Smooth muscle cell (in vitro differentiated cells): ENCODE measurements at regions not wholly inside any gene's neighbourhood (a gene's known extent, or its start where the extent isn't known, plus 50 kb on each side); places are given as distances from the start of the nearest gene placed in this dataset.

Source experiments
- DNase-seq: peaks from one replicate; lab custom pipeline; 2025; ENCODE audit not compliant: unreplicated experiment; lab: John Stamatoyannopoulos, UW
- H2AFZ ChIP-seq: fragments of 200-600 bp; sonication (generic); 2 replicates; pipeline ENCODE4 v1.6.0; 2016; ENCODE audit warnings: antibody characterized with exemption, low read depth, mild to moderate bottlenecking
- H3F3A ChIP-seq: fragments of 200-600 bp; sonication (generic); 2 replicates; pipeline ENCODE4 v1.6.0; 2017; ENCODE audit warnings: antibody characterized with exemption, low read depth
- H3K27ac ChIP-seq: fragments of 200-600 bp; sonication (generic); 2 replicates; pipeline ENCODE4 v1.5.1; 2016; ENCODE audit warnings: low read depth, mild to moderate bottlenecking
- H3K27me3 ChIP-seq: fragments of 200-600 bp; sonication (generic); 2 replicates; pipeline ENCODE4 v1.6.1; 2016; ENCODE audit warnings: low read depth, mild to moderate bottlenecking
- H3K36me3 ChIP-seq: fragments of 200-600 bp; sonication (generic); 2 replicates; pipeline ENCODE4 v1.5.1; 2016; ENCODE audit warnings: low read depth
- H3K4me1 ChIP-seq: fragments of 200-600 bp; sonication (generic); 2 replicates; pipeline ENCODE4 v1.5.1; 2016; ENCODE audit warnings: low read depth
- H3K4me2 ChIP-seq: fragments of 200-600 bp; sonication (generic); 2 replicates; pipeline ENCODE4 v1.6.0; 2016; ENCODE audit warnings: mild to moderate bottlenecking
- H3K4me3 ChIP-seq: fragments of 200-600 bp; sonication (generic); 2 replicates; pipeline ENCODE4 v1.5.1; 2016; ENCODE audit warnings: mild to moderate bottlenecking
- H3K79me2 ChIP-seq: fragments of 200-600 bp; sonication (generic); 2 replicates; pipeline ENCODE4 v1.6.0; 2016; ENCODE audit warnings: low read depth, mild to moderate bottlenecking
- H3K9ac ChIP-seq: fragments of 200-600 bp; sonication (generic); 2 replicates; pipeline ENCODE4 v1.6.0; 2016; ENCODE audit warnings: low read depth
- H3K9me3 ChIP-seq: fragments of 200-600 bp; sonication (generic); replicated peaks from 2 replicates; pipeline ENCODE4 v1.5.1; 2016; ENCODE audit warnings: low read depth
- H4K20me1 ChIP-seq: fragments of 200-600 bp; sonication (generic); 2 replicates; pipeline ENCODE4 v1.6.0; 2016; ENCODE audit warnings: low read depth
- CTCF ChIP-seq: fragments of 200-600 bp; sonication (generic); IDR thresholded peaks from 2 replicates; pipeline ENCODE4 v1.5.1; 2017; ENCODE audit warnings: borderline replicate concordance, mild to moderate bottlenecking, antibody characterized with exemption; ENCODE audit not compliant: insufficient read depth, poor library complexity, severe bottlenecking
- WGBS: methylation state at CpG from one replicate; pipeline ENCODE4 v1.1.7; 2016; ENCODE audit warnings: low lambda C conversion rate; 5-methylcytosine and 5-hydroxymethylcytosine counted together

- no peaks in the 10 kb centered on the region for H3K9me3 ChIP-seq
- DNase-seq: no peak
- H3K27ac ChIP-seq: peak overlapping the region; percentile 71
- H3K4me2 ChIP-seq: peak overlapping the region; percentile 70
- H4K20me1 ChIP-seq: no peaks in the 10 kb centered on the region
- H2AFZ ChIP-seq: peak overlapping the region; percentile 65
- no peaks in the 10 kb centered on the region for H3K79me2 ChIP-seq
- WGBS: 40% methylated on average over 8 of the region's 8 CpGs
- H3F3A ChIP-seq: peaks cover 14% of the 10 kb centered on the region
- H3K4me3 ChIP-seq: no peak overlapping the region
- H3K9ac ChIP-seq: no peak overlapping the region
- no peaks in the 10 kb centered on the region for H3K27me3 ChIP-seq
- peaks cover 10% of the 10 kb centered on the region for H3K4me1 ChIP-seq
- no peaks in the 10 kb centered on the region for H3K36me3 ChIP-seq
- TF ChIP-seq CTCF: no peak
Measured at GRCh38 chr1:115227346-115228082, 110.5 kb downstream of the NGF start.

DNA sequence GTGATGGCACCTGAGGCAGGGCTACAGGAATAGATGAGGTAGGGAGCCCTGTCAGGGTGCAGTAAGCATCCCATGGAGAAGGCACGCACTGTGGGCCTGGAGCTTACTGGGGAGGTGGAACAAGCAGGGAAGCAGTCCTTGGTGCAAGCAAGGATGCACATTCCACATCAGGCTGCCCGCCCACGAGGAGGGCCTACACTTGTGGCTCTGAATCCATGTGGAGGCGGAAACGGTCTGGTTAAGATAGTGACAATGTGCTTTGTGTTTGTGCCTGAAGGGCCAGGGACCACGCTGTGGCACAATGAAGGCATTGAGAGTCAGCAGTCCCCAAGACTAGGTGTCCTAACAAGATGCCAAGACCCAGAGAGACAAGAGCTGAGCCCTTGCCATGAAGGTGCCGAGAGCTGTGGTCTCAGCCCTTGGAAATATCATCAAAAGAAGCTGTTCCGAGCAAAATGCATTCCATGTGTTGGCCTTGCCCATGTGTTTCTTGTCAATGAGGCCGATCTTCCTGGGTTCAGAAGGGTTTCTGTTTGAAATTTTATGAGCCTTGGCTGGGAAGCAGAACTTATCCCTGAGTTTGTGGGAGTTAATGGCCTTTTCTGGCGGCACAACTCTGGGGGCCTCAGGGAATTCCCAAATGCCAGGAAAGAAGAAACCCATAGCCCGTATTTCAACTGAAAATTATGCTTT is 111.9 kb downstream of the NGF start:
- H3K4me2 ChIP-seq: no peak overlapping the region
- H4K20me1 ChIP-seq: no peaks in the 10 kb centered on the region
- no peak for TF ChIP-seq CTCF
- peaks cover 14% of the 10 kb centered on the region for H3F3A ChIP-seq
- no peaks in the 10 kb centered on the region for H3K27me3 ChIP-seq
- 46% methylated on average over 11 of the region's 11 CpGs for WGBS
- H3K79me2 ChIP-seq: no peaks in the 10 kb centered on the region
- peak overlapping the region; percentile 71 for H3K27ac ChIP-seq
- H3K4me3 ChIP-seq: no peak overlapping the region
- H3K9me3 ChIP-seq: no peaks in the 10 kb centered on the region
- no peaks in the 10 kb centered on the region for H3K36me3 ChIP-seq
- no peak overlapping the region for H2AFZ ChIP-seq
- DNase-seq: no peak
- no peak overlapping the region for H3K9ac ChIP-seq
- peaks cover 10% of the 10 kb centered on the region for H3K4me1 ChIP-seq

DNA sequence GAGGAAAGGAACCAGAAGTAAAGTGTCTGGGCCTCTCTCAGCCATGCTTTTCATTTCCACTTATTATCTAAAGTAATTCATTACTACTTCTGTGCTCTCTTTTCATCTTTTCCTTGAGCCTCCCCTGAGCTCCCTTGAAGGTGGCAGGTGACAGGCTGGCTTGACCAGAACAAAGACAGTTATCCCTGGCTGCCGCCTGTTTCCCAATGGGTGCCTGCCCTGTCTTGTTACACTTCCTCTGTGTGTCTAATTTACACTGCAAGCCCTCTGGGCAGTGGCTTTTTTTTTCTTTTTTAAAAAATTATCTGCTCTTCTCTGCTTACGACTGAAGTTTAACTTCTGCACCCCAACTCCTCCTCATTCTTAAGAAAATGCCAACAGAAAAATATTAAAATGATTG is 113.4 kb downstream of the NGF start:
- WGBS: 79% methylated on average over 2 of the region's 2 CpGs
- no peak overlapping the region for H3K4me2 ChIP-seq
- no peak for TF ChIP-seq CTCF
- H3F3A ChIP-seq: peaks cover 14% of the 10 kb centered on the region
- no peaks in the 10 kb centered on the region for H3K79me2 ChIP-seq
- no peaks in the 10 kb centered on the region for H3K27me3 ChIP-seq
- H2AFZ ChIP-seq: no peak overlapping the region
- H4K20me1 ChIP-seq: no peaks in the 10 kb centered on the region
- no peaks in the 10 kb centered on the region for H3K36me3 ChIP-seq
- H3K27ac ChIP-seq: no peak overlapping the region
- no peak overlapping the region for H3K9ac ChIP-seq
- no peaks in the 10 kb centered on the region for H3K9me3 ChIP-seq
- no peak overlapping the region for H3K4me3 ChIP-seq
- H3K4me1 ChIP-seq: peaks cover 10% of the 10 kb centered on the region
- no peak for DNase-seq
